HG02678 (cell line): ENCODE measurements at regions not wholly inside any gene's neighbourhood (a gene's known extent, or its start where the extent isn't known, plus 50 kb on each side); places are given as distances from the start of the nearest gene placed in this dataset.
"Not testable (repeated sequence)": the region's sequence is repeated elsewhere in the genome, so short reads cannot be mapped to it uniquely, and the experiment has no call there.

Experiments used
- ATAC-seq: cut with Tn5 transposase; IDR thresholded peaks from one replicate; pipeline ENCODE4 v1.9.1; 2021; ENCODE audit warnings: mild to moderate bottlenecking, moderate library complexity; ENCODE audit not compliant: unreplicated experiment

DNA sequence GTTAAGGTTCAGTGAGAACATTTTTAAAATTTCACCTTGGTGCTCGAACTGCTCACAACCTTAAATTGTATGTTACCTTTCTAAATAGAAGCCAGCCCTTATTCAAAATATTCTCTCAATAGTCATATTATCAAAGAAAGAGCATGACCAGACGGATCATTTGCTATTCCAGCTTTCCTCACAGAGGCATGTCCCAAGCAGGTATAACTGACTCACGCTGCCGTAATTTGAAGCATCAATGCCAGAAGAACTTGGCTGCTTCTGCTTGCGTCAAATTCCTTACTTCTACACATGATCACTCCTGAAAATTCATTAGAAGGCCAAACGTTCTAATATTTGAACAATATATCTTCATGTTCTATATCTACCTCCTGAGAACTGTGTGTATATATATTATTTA is 69.5 kb upstream of the VGLL4 start:
- no peak for ATAC-seq

DNA sequence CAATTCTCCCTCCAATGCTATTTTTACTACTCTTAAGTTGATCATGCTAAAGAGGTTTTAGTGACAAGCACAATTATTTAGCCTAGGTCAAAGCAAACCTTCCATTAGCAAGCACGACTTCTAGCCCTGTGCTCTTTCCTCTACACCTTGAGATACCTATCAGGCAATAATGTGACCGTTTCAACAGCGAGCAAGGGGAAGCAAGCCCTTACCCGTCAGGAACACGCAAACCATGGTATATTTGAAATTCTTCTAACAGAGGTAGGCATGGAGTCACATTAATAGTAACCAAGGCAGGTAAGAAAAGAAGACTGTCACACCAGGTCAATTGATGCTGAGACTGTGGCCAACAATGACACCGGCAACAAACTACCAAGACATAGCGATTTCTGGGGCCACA is 68.9 kb upstream of the VGLL4 start:
- ATAC-seq = no peak

DNA sequence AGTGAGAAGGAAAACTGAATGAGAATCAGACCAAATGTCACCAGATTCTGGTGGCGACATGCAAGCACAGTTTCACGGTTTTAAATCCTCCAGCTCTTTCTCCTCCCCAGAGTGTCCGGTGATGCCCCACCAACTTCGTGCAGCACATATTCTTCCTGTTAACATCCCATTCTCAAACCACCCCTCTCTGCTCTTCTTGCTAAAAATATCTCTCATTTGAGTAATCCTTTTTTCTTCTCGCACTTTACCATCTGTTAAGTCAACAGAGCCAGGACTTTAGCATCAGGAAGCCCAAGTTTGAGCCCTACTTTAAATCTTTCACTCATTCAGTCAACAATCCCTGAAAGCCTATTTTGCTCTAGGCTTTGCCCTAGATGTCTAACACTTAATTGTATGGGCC is 68.2 kb upstream of the VGLL4 start:
- no peak for ATAC-seq

DNA sequence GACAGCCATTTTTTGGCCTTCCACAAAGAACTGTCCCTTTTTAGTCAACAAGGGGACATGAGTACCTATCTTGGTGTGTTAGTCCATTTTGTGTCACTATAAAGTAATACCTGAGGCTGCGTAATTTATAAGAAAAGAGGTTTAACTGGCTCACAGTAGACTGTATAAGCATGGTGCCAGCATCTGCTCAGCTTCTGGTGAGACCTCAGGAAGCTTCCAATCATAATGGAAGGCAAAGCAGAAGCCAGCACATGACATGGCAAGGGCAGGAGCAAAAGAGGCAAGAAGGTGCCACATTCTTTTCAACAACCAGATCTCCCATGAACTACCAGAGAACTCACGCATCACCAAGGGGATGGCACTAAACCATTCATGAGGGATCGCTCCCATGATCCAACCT is 66.1 kb upstream of the VGLL4 start:
- ATAC-seq = no peak

- ATAC-seq = not testable (repeated sequence)
These were observed 63.4 kb upstream of the VGLL4 start for GRCh38 chr3:11707084-11707483.

GRCh38 chr3:11706604-11707003 is 62.9 kb upstream of the VGLL4 start:
- ATAC-seq = no peak

DNA sequence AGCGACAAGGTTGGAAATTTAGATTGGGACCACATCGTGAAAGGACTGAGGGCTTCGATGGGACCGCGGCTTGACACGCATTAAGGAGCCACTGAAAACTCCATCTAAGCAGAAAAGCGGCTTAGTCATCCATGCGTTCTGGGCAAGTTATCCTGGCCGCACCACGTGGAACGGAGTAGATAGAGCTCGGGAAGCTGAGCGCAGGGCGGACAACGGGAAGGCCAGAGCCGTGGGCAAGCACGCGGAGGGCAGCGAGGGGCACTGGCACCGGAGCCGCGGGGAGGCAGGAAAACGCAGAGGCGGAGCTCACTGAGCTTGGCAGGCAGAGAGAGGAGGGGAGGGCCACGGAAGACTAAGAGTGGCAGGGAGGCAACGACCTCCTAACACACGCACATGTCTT is 61.3 kb upstream of the VGLL4 start:
- no peak for ATAC-seq

DNA sequence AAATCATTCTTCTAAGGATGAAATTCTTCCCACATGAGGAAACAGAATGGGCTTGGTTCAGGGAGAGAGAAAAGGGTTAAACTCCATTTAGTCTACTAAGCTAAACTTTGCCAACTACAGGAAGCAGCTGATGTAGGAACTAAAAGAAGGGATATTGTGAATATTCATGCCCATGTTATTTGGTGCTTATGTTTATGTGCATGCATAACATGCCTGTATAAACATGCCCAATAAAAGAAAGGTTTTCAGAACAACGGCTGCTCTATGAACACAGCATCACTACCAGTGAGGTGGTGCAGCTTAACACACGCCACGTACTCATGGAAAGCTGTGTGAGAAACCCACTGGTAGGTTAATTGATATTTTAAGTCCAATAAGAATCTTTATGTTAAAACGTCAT is 59.4 kb upstream of the VGLL4 start:
- no peak for ATAC-seq

GRCh38 chr3:11699083-11699427 is 55.3 kb upstream of the VGLL4 start:
- no peak for ATAC-seq

DNA sequence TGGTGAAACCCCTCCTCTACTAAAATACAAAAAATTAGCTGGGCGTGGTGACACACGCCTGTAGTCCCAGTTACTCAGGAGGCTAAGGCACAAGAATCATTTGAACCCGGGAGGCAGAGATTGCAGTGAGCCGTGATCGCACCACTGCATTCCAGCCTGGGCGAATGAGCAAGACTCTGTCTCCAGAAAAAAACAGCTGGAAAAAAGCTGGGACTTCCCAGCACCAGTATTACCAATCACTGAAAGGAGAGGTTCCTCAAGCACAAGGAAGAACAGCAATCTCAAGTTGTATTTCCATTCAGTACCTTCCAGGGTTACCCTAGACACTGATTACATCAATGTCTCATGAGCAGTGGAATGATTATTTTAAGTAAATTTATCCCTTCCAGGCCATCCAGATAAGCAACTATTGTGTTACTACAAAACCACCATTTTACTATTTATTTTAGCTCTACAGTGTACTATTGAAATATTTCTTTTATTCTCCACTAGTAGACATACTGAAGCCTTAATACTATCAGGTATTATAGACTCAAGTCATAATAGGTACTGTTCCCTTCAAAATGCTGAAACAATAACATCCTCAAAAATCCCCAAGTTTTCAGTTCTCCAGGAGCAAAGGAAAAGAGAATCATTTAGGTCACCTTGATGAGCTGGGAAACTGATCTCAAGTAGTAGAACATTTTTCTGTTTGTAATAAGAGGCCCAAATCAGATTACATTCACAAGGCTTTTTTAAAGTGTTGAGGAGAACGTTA is 54.8 kb upstream of the VGLL4 start:
- ATAC-seq = no peak

DNA sequence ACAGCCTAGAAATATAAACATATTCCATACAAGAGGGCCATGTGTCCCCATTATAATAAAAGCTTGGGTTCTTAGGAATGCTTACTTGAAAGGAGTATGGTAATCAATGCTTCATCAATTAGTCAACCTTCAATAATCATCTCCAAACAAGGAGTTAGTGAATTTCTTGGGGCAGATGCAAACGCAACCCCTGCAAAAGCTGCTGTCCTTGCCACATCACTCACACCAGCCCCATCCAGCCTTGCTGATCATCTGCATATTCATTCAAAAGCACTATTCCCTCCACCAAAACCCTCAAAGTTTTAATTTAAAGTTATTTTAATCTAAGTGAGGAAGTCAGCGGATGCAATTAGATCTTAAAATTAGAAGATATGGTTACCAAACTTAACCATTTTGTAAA is 54.0 kb upstream of the VGLL4 start:
- ATAC-seq = no peak

DNA sequence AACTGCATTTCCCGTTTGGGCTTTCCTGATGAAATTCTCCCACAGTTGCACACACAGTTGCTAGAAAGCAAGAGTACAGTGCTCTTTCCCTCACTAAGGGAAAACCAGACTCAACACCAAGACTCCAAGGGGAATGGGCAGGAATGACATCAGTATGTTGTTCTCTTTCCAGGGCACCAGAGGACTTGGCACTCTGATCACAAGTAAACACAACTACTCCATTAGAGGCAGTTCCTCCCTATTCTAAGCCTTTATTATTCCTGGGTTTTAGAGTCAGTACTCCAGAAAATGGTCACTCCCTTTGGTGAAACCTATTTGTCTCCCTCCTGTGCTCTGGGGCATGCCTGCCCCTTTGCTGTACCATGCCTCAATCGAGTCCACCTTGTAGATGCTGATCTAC is 52.3 kb upstream of the VGLL4 start:
- ATAC-seq = no peak
